Left colon (tissue), 2 donors: ENCODE measurements at regions not wholly inside any gene's neighbourhood (a gene's known extent, or its start where the extent isn't known, plus 50 kb on each side); places are given as distances from the start of the nearest gene placed in this dataset.
"Not testable (repeated sequence)": the region's sequence is repeated elsewhere in the genome, so short reads cannot be mapped to it uniquely, and the experiment has no call there.

ENCODE experiments used
- ATAC-seq: fragments of 200-7000 bp; cut with Tn5 transposase; one replicate; pipeline ENCODE4 v1.9.1; 2020; ENCODE audit warnings: mild to moderate bottlenecking, moderate library complexity
- DNase-seq, 2 donors: peaks; one replicate each; pipeline ENCODE4 v3.0.0-alpha.2; 2020
- intact Hi-C, 2 donors: fragments of 100-400 bp; cut with DNase I in 1 of 2; cut with micrococcal nuclease in 1 of 2; formaldehyde crosslinking; loops; one replicate each; pipeline versions ENCODE4 v1.11.2 to v1.14.0; 2022; cut with DNase I, micrococcal nuclease
- donor health status: DM: no; HTN: no; CAD: no.
- donor health status: DM: yes; HTN: yes; CAD: no.

GRCh38 chr4:25474690-25475089, 97.6 kb downstream of the ANAPC4 start:
- ATAC-seq (no peak), DNase-seq (no peak)
- intact Hi-C loops, result no loop called here

- no peak for DNase-seq
- intact Hi-C loops, result no loop called here
- ATAC-seq, result no peak
Measured at GRCh38 chr4:25477221-25477620, 100.2 kb downstream of the ANAPC4 start.

- intact Hi-C loops, result no loop called here
- DNase-seq, result no peak
- ATAC-seq, result no peak
Measured at GRCh38 chr4:25481648-25482047, 104.6 kb downstream of the ANAPC4 start.

GRCh38 chr4:25484243-25484721, 107.2 kb downstream of the ANAPC4 start:
- ATAC-seq, result no peak

GRCh38 chr4:25485104-25485503, 108.0 kb downstream of the ANAPC4 start:
- DNase-seq (no peak), ATAC-seq (no peak)
- intact Hi-C loops, result no loop called here

More at GRCh38 chr4:25484243-25484721, 107.2 kb downstream of the ANAPC4 start:
- intact Hi-C loops, result no loop called here
- no peak for DNase-seq

- DNase-seq (no peak), ATAC-seq (no peak)
- intact Hi-C loops, result no loop called here
Measured at GRCh38 chr4:25486171-25486570, 109.1 kb downstream of the ANAPC4 start.

GRCh38 chr4:25487155-25487554, 110.1 kb downstream of the ANAPC4 start:
- no peak for ATAC-seq
- DNase-seq, result no peak
- intact Hi-C loops, result no loop called here

GRCh38 chr4:25489253-25489797, 112.3 kb downstream of the ANAPC4 start:
- ATAC-seq (no peak), DNase-seq (no peak)
- intact Hi-C loops, result no loop called here

- intact Hi-C loops, result no loop called here
- ATAC-seq (no peak), DNase-seq (no peak)
Measured at GRCh38 chr4:25493466-25493865, 116.4 kb downstream of the ANAPC4 start.

GRCh38 chr4:25494166-25494565, 117.1 kb downstream of the ANAPC4 start:
- intact Hi-C loops, result no loop called here
- DNase-seq (no peak), ATAC-seq (no peak)

GRCh38 chr4:25500626-25501316, 123.7 kb downstream of the ANAPC4 start:
- intact Hi-C loops, result no loop called here
- DNase-seq (no peak), ATAC-seq (no peak)

GRCh38 chr4:25502115-25502514, 125.1 kb downstream of the ANAPC4 start:
- intact Hi-C loops, result no loop called here
- ATAC-seq (no peak), DNase-seq (no peak)

- intact Hi-C loops, result no loop called here
- no peak for ATAC-seq
- no peak for DNase-seq
Measured at GRCh38 chr4:25503779-25504178, 126.7 kb downstream of the ANAPC4 start.

GRCh38 chr4:25504932-25505636, 128.0 kb downstream of the ANAPC4 start:
- intact Hi-C loops, result no loop called here
- DNase-seq, result no peak
- ATAC-seq, result no peak

- intact Hi-C loops, result no loop called here
- no peak for DNase-seq
- ATAC-seq, result no peak
Measured at GRCh38 chr4:25505637-25505991, 128.6 kb downstream of the ANAPC4 start.

- DNase-seq (no peak), ATAC-seq (no peak)
- intact Hi-C loops, result no loop called here
Measured at GRCh38 chr4:25506032-25506571, 129.0 kb downstream of the ANAPC4 start.

- intact Hi-C loops, result no loop called here
Measured at GRCh38 chr4:25509646-25510045, 132.6 kb downstream of the ANAPC4 start.

GRCh38 chr4:25511823-25512222, 134.8 kb downstream of the ANAPC4 start:
- ATAC-seq, intact Hi-C loops, DNase-seq: not testable (repeated sequence)

More at GRCh38 chr4:25509646-25510045, 132.6 kb downstream of the ANAPC4 start:
- ATAC-seq (no peak), DNase-seq (no peak)

- DNase-seq, result no peak
- no peak for ATAC-seq
- intact Hi-C loops, result no loop called here
Measured at GRCh38 chr4:25513814-25514213, 136.8 kb downstream of the ANAPC4 start.

GRCh38 chr4:25523405-25523804, 132.2 kb upstream of the SLC34A2 start:
- ATAC-seq, result no peak
- no peak for DNase-seq
- intact Hi-C loops, result no loop called here
